DND-41 (cell line): ENCODE measurements at regions not wholly inside any gene's neighbourhood (a gene's known extent, or its start where the extent isn't known, plus 50 kb on each side); places are given as distances from the start of the nearest gene placed in this dataset.

Experiments used
- ATAC-seq: fragments of 200-7000 bp; cut with Tn5 transposase; 3 replicates; pipeline ENCODE4 v1.9.1; 2021; ENCODE audit warnings: low read depth; ENCODE audit not compliant: insufficient read depth
- DNase-seq: peaks from one replicate; pipeline ENCODE4 v3.0.0-alpha.2; 2020
- H2AFZ ChIP-seq: 2 replicates; pipeline ENCODE4 v1.6.0; 2012; ENCODE audit warnings: low read depth, low read length
- H3K27ac ChIP-seq: 2 replicates; pipeline ENCODE4 v1.5.1; 2012; ENCODE audit warnings: low read length, inconsistent platforms
- H3K27me3 ChIP-seq: fragments of 200-600 bp; sonication (generic); 2 replicates; pipeline ENCODE4 v1.6.0; 2012; ENCODE audit warnings: low read length, mild to moderate bottlenecking, inconsistent platforms; ENCODE audit not compliant: insufficient read depth, poor library complexity
- H3K36me3 ChIP-seq: 2 replicates; pipeline ENCODE4 v1.5.1; 2012; ENCODE audit warnings: low read length, inconsistent platforms; ENCODE audit not compliant: insufficient read depth
- H3K4me1 ChIP-seq: 2 replicates; pipeline ENCODE4 v1.5.1; 2012; ENCODE audit warnings: mild to moderate bottlenecking, low read length; ENCODE audit not compliant: insufficient read depth
- H3K4me2 ChIP-seq: 2 replicates; pipeline ENCODE4 v1.6.0; 2012; ENCODE audit warnings: mild to moderate bottlenecking, moderate library complexity, low read length, inconsistent platforms; ENCODE audit not compliant: insufficient read depth
- H3K4me3 ChIP-seq, 2 experiments: fragments of 200-600 bp in 1 of 2; shearing (Covaris generic) in 1 of 2; 2 replicates each; pipeline ENCODE4 v1.5.1; 2012 to 2016; ENCODE audit warnings: inconsistent platforms in 2 of 2, low read length in 2 of 2, mild to moderate bottlenecking in 2 of 2, low read depth in 1 of 2, moderate library complexity in 1 of 2
- H3K79me2 ChIP-seq: 2 replicates; pipeline ENCODE4 v1.6.0; 2012; ENCODE audit warnings: low read length, inconsistent platforms; ENCODE audit not compliant: insufficient read depth
- H3K9ac ChIP-seq: 2 replicates; pipeline ENCODE4 v1.6.0; 2012; ENCODE audit warnings: low read depth, mild to moderate bottlenecking, inconsistent platforms, low read length, moderate library complexity
- H3K9me3 ChIP-seq: 2 replicates; pipeline ENCODE4 v1.5.1; 2012; ENCODE audit warnings: low read length, moderate library complexity, mild to moderate bottlenecking, inconsistent platforms; ENCODE audit not compliant: insufficient read depth, severe bottlenecking
- H4K20me1 ChIP-seq: 2 replicates; pipeline ENCODE4 v1.6.0; 2012; ENCODE audit warnings: low read length; ENCODE audit not compliant: insufficient read depth
- CTCF ChIP-seq: IDR thresholded peaks from 2 replicates; pipeline ENCODE4 v1.5.1; 2012; ENCODE audit warnings: borderline replicate concordance, low read length, moderate library complexity, mild to moderate bottlenecking; ENCODE audit not compliant: poor library complexity, severe bottlenecking; ENCODE audit errors: extremely low read depth
- EZH2 ChIP-seq: IDR thresholded peaks from 3 replicates; pipeline ENCODE4 v1.6.1; 2012; ENCODE audit warnings: borderline replicate concordance, low read depth, mild to moderate bottlenecking, moderate library complexity, low read length, inconsistent platforms; ENCODE audit not compliant: severe bottlenecking

- Histone ChIP-seq H3K27me3 (no peaks in the 10 kb centered on the region), H3K9ac (no peak overlapping the region), H3K4me2 (no peak overlapping the region), H3K9me3 (no peaks in the 10 kb centered on the region), H3K4me3 (no peak overlapping the region), H3K27ac (no peak overlapping the region), H2AFZ (no peak overlapping the region), H3K4me1 (no peaks in the 10 kb centered on the region), H4K20me1 (no peaks in the 10 kb centered on the region), H3K36me3 (no peaks in the 10 kb centered on the region), H3K79me2 (no peaks in the 10 kb centered on the region)
- DNase-seq (no peak), ATAC-seq (no peak)
- TF ChIP-seq EZH2: no peak
- TF ChIP-seq CTCF: no peak
Observed at GRCh38 chr2:147703171-147703570, 141.7 kb upstream of the ACVR2A start.

- Histone ChIP-seq H3K27me3 (no peaks in the 10 kb centered on the region), H2AFZ (no peak overlapping the region), H3K27ac (no peak overlapping the region), H3K9ac (no peak overlapping the region), H3K4me3 (no peak overlapping the region), H3K79me2 (no peaks in the 10 kb centered on the region), H3K4me2 (no peak overlapping the region), H3K9me3 (no peaks in the 10 kb centered on the region), H3K4me1 (no peaks in the 10 kb centered on the region), H3K36me3 (no peaks in the 10 kb centered on the region), H4K20me1 (no peaks in the 10 kb centered on the region)
- no peak for ATAC-seq
- no peak for DNase-seq
- no peak for TF ChIP-seq EZH2
- no peak for TF ChIP-seq CTCF
Observed at GRCh38 chr2:147698166-147698565, 146.7 kb upstream of the ACVR2A start.

- TF ChIP-seq CTCF (no peak), EZH2 (no peak)
- Histone ChIP-seq H3K36me3 (no peaks in the 10 kb centered on the region), H3K27ac (no peak overlapping the region), H3K4me2 (no peak overlapping the region), H2AFZ (no peak overlapping the region), H3K4me3 (no peak overlapping the region), H3K9me3 (no peaks in the 10 kb centered on the region), H3K9ac (no peak overlapping the region), H3K79me2 (no peaks in the 10 kb centered on the region), H3K4me1 (no peaks in the 10 kb centered on the region), H3K27me3 (no peaks in the 10 kb centered on the region), H4K20me1 (no peaks in the 10 kb centered on the region)
- ATAC-seq (no peak), DNase-seq (no peak)
Observed at GRCh38 chr2:147696426-147696825, 148.4 kb upstream of the ACVR2A start.
